GM23248 (cell line): ENCODE measurements at regions not wholly inside any gene's neighbourhood (a gene's known extent, or its start where the extent isn't known, plus 50 kb on each side); places are given as distances from the start of the nearest gene placed in this dataset.

Experiments used
- DNase-seq: peaks from one replicate; pipeline ENCODE4 v3.0.0-alpha.2; 2015
- H2AFZ ChIP-seq: fragments of 200-600 bp; sonication (generic); 2 replicates; pipeline ENCODE4 v1.6.1; 2016; ENCODE audit warnings: antibody characterized with exemption
- H3F3A ChIP-seq: fragments of 200-600 bp; sonication (generic); 2 replicates; pipeline ENCODE4 v1.6.1; 2016; ENCODE audit warnings: mild to moderate bottlenecking, antibody characterized with exemption, mixed run types; ENCODE audit not compliant: insufficient read depth
- H3K27ac ChIP-seq: fragments of 200-600 bp; sonication (generic); 2 replicates; pipeline ENCODE4 v1.5.1; 2016; ENCODE audit warnings: mild to moderate bottlenecking
- H3K27me3 ChIP-seq: fragments of 200-600 bp; sonication (generic); replicated peaks from 2 replicates; pipeline ENCODE4 v1.6.1; 2016; ENCODE audit warnings: mild to moderate bottlenecking; ENCODE audit not compliant: insufficient read depth
- H3K36me3 ChIP-seq: fragments of 200-600 bp; sonication (generic); 2 replicates; pipeline ENCODE4 v1.6.1; 2016; ENCODE audit warnings: low read depth, mild to moderate bottlenecking
- H3K4me1 ChIP-seq: fragments of 200-600 bp; sonication (generic); 2 replicates; pipeline ENCODE4 v1.6.1; 2016; ENCODE audit warnings: mild to moderate bottlenecking; ENCODE audit not compliant: insufficient read depth
- H3K4me2 ChIP-seq: fragments of 200-600 bp; sonication (generic); one replicate; pipeline ENCODE4 v1.6.1; 2016; ENCODE audit warnings: mild to moderate bottlenecking; ENCODE audit not compliant: unreplicated experiment
- H3K4me3 ChIP-seq: fragments of 200-600 bp; sonication (generic); 2 replicates; pipeline ENCODE4 v1.5.1; 2016; ENCODE audit warnings: mild to moderate bottlenecking
- H3K79me2 ChIP-seq: fragments of 200-600 bp; sonication (generic); 2 replicates; pipeline ENCODE4 v1.6.1; 2016; ENCODE audit warnings: mild to moderate bottlenecking; ENCODE audit not compliant: insufficient read depth
- H3K9ac ChIP-seq: fragments of 200-600 bp; sonication (generic); 2 replicates; pipeline ENCODE4 v1.6.1; 2016; ENCODE audit warnings: mild to moderate bottlenecking
- H3K9me2 ChIP-seq: fragments of 200-600 bp; sonication (generic); 2 replicates; pipeline ENCODE4 v1.6.1; 2016; ENCODE audit warnings: mixed run types, mild to moderate bottlenecking, moderate library complexity; ENCODE audit not compliant: insufficient read depth
- H3K9me3 ChIP-seq: fragments of 200-600 bp; sonication (generic); one replicate; pipeline ENCODE4 v1.6.1; 2017; ENCODE audit warnings: low read depth
- H4K20me1 ChIP-seq: fragments of 200-600 bp; sonication (generic); 2 replicates; pipeline ENCODE4 v1.6.0; 2016; ENCODE audit not compliant: insufficient read depth
- EZH2 ChIP-seq: fragments of 200-600 bp; sonication (generic); IDR thresholded peaks from 2 replicates; pipeline ENCODE4 v1.6.1; 2018; ENCODE audit warnings: antibody characterized with exemption, mild to moderate bottlenecking; ENCODE audit not compliant: insufficient read depth, poor library complexity, severe bottlenecking
- EZH2phosphoT487 ChIP-seq: fragments of 200-600 bp; sonication (generic); IDR thresholded peaks from 2 replicates; pipeline ENCODE4 v1.6.1; 2018; ENCODE audit warnings: antibody characterized with exemption, moderate library complexity, mild to moderate bottlenecking, low read depth; ENCODE audit not compliant: insufficient read depth
- WGBS, 2 experiments: methylation state at CpG; one replicate each; pipeline ENCODE4 v1.1.6; 2015 to 2017; ENCODE audit warnings: low lambda C conversion rate in 2 of 2, low coverage in 1 of 2; ENCODE audit errors: missing lambda C conversion rate in 2 of 2; 5-methylcytosine and 5-hydroxymethylcytosine counted together
- in situ Hi-C: fragments of 300-500 bp; cut with MboI; formaldehyde crosslinking; loops from 2 replicates; pipeline ENCODE4 v1.15.0; 2020

DNA sequence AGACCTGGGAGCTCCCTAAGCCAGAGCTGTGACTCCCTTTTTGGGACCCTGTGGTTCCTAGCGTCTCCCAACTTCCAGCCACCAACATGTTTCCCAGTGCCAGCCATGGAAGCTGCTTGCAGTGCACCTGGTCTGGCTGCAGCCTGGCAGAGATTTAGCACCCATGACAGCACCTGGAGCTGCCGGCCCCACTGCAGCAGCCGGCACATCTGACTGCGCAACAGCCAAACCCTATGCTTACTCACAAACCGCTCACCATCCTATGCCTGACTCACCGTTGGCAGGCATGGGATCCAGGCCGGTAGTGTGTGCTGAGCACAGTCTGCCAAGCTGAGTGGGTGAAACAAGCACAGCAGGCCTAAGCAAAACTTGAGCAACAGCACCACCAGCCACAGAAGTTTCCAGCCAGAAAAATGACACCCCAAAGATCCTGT, 435.9 kb upstream of the PRMT6 start:
- Histone ChIP-seq H3K9me2 (no peaks in the 10 kb centered on the region), H3K79me2 (no peaks in the 10 kb centered on the region), H4K20me1 (no peaks in the 10 kb centered on the region), H3K9ac (no peak overlapping the region), H3K9me3 (no peaks in the 10 kb centered on the region), H3K27ac (no peak overlapping the region), H2AFZ (no peak overlapping the region), H3F3A (0 out of 2 replicates have a peak, but pooled peaks cover 7% of the 10 kb centered on the region), H3K4me1 (peaks cover 14% of the 10 kb centered on the region), H3K36me3 (no peaks in the 10 kb centered on the region), H3K4me2 (no peak overlapping the region), H3K4me3 (no peak overlapping the region), H3K27me3 (no peaks in the 10 kb centered on the region)
- in situ Hi-C loops = no loop called here
- DNase-seq = peak; percentile 92
- TF ChIP-seq EZH2phosphoT487 (no peak), EZH2 (no peak)
- WGBS, 2 experiments = 29 to 30% methylated on average over 7 of the region's 7 CpGs

- H3K9me2 ChIP-seq = no peaks in the 10 kb centered on the region
- no peaks in the 10 kb centered on the region for H3K79me2 ChIP-seq
- no peak overlapping the region for H3K4me2 ChIP-seq
- no peaks in the 10 kb centered on the region for H3K36me3 ChIP-seq
- H3K9me3 ChIP-seq = no peaks in the 10 kb centered on the region
- H2AFZ ChIP-seq = no peak overlapping the region
- in situ Hi-C loops = no loop called here
- no peak overlapping the region for H3K9ac ChIP-seq
- DNase-seq = no peak
- H3F3A ChIP-seq = 0 out of 2 replicates have a peak, but pooled peaks cover 7% of the 10 kb centered on the region
- 39 to 56% methylated on average over 2 of the region's 2 CpGs for WGBS, 2 experiments
- no peak overlapping the region for H3K27ac ChIP-seq
- peaks cover 14% of the 10 kb centered on the region for H3K4me1 ChIP-seq
- H4K20me1 ChIP-seq = no peaks in the 10 kb centered on the region
- no peak overlapping the region for H3K4me3 ChIP-seq
- TF ChIP-seq EZH2 (no peak), EZH2phosphoT487 (no peak)
- H3K27me3 ChIP-seq = peaks cover 4% of the 10 kb centered on the region; the same call in 1 of the 2 replicates
Measured at GRCh38 chr1:106621853-106622252, 434.6 kb upstream of the PRMT6 start.

DNA sequence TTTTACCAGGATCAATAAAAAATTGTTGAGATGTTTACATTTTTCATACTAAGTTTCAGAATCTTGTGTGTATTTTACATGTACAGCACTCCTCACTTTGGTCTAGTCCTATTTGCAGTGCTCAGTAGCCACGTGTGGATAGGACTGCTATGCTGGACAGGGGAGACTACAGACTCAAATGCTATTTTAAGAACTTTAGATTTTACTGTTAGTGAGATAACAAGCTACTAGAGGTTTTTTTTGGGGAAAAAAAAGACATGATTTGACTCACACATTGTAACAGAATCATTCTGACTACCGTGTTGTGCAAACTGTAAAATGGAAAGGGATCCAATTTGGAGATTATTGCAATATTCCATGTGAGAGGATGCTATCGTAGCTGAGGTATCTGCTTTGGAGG, 418.9 kb upstream of the PRMT6 start:
- H3K9me3 ChIP-seq = no peaks in the 10 kb centered on the region
- no peaks in the 10 kb centered on the region for H3K79me2 ChIP-seq
- 15 to 20% methylated on average over 3 of the region's 3 CpGs for WGBS, 2 experiments
- no peaks in the 10 kb centered on the region for H4K20me1 ChIP-seq
- no peaks in the 10 kb centered on the region for H3F3A ChIP-seq
- H3K4me1 ChIP-seq = no peaks in the 10 kb centered on the region
- TF ChIP-seq EZH2 (no peak), EZH2phosphoT487 (no peak)
- DNase-seq = peak; percentile 7
- no peak overlapping the region for H3K4me2 ChIP-seq
- no peak overlapping the region for H2AFZ ChIP-seq
- H3K9ac ChIP-seq = no peak overlapping the region
- H3K27me3 ChIP-seq = no peaks in the 10 kb centered on the region
- no peaks in the 10 kb centered on the region for H3K36me3 ChIP-seq
- in situ Hi-C loops = no loop called here
- no peak overlapping the region for H3K4me3 ChIP-seq
- H3K27ac ChIP-seq = no peak overlapping the region
- H3K9me2 ChIP-seq = no peaks in the 10 kb centered on the region

- Histone ChIP-seq H2AFZ (no peak overlapping the region), H3K27ac (no peak overlapping the region), H3F3A (no peaks in the 10 kb centered on the region), H3K9me3 (no peaks in the 10 kb centered on the region), H3K27me3 (no peaks in the 10 kb centered on the region), H3K9me2 (no peaks in the 10 kb centered on the region), H3K4me3 (no peak overlapping the region), H3K36me3 (no peaks in the 10 kb centered on the region), H3K4me1 (no peaks in the 10 kb centered on the region), H3K4me2 (no peak overlapping the region), H3K9ac (no peak overlapping the region), H3K79me2 (no peaks in the 10 kb centered on the region), H4K20me1 (no peaks in the 10 kb centered on the region)
- TF ChIP-seq EZH2phosphoT487 (no peak), EZH2 (no peak)
- no peak for DNase-seq
- in situ Hi-C loops = no loop called here
Measured at GRCh38 chr1:106646261-106646784, 410.2 kb upstream of the PRMT6 start.

- no peak overlapping the region for H2AFZ ChIP-seq
- in situ Hi-C loops = no loop called here
Measured at GRCh38 chr1:106646816-106647215, 409.7 kb upstream of the PRMT6 start.

More at GRCh38 chr1:106646816-106647215, 409.7 kb upstream of the PRMT6 start:
- TF ChIP-seq EZH2phosphoT487 = no peak
- TF ChIP-seq EZH2 = no peak
- Histone ChIP-seq H3K79me2 (no peaks in the 10 kb centered on the region), H4K20me1 (no peaks in the 10 kb centered on the region), H3K9ac (no peak overlapping the region), H3K4me3 (no peak overlapping the region), H3K9me3 (no peaks in the 10 kb centered on the region), H3K4me1 (no peaks in the 10 kb centered on the region), H3K27me3 (no peaks in the 10 kb centered on the region), H3K4me2 (no peak overlapping the region), H3K9me2 (no peaks in the 10 kb centered on the region), H3K27ac (no peak overlapping the region), H3F3A (no peaks in the 10 kb centered on the region), H3K36me3 (no peaks in the 10 kb centered on the region)
- no peak for DNase-seq
- whole genome bisulfite sequencing, 2 experiments = 0 to 6% methylated on average over 1 of the region's 1 CpG
